ENCODE measurements at regions not wholly inside any gene's neighbourhood (a gene's known extent, or its start where the extent isn't known, plus 50 kb on each side); places are given as distances from the start of the nearest gene placed in this dataset.
"Not testable (repeated sequence)": the region's sequence is repeated elsewhere in the genome, so short reads cannot be mapped to it uniquely, and the experiment has no call there.

DNA sequence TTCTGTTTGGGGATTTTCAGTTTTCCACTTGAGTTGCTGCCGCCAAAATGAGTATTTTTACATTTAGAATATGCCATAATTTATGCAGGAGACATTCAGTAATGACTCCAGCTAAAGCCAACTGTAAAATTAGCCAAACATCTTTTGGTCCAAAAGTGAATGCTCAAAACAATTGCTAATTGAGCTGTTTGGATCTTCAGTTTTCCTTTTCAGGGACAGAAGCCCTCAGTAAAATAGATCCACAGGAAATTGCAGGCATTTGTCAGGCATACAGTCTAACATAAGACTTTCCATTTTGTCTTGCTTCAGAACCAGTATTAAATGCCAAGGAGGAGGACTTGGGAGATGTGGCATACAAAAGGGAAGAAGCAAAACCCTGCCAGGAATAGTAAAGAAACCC, 524.8 kb upstream of the API5 start:
- Histone ChIP-seq H2AFZ (ENCODE audit: low read length) (no peak overlapping the region), H3K36me3 (replicated peaks in 1 of 2; ENCODE audit: control insufficient read depth in 1 of 2, insufficient read depth in 2 of 2, low read length in 2 of 2) (no peaks in the 10 kb centered on the region), H3K79me2 (ENCODE audit: insufficient read depth, low read length) (no peaks in the 10 kb centered on the region), H3K27me3 (ENCODE audit: control insufficient read depth in 1 of 2, insufficient read depth in 2 of 2, low read length in 2 of 2) (no peaks in the 10 kb centered on the region), H3K9me3 (ENCODE audit: low read length) (no peaks in the 10 kb centered on the region), H3K9ac (ENCODE audit: insufficient read depth, low read depth, low read length) (no peak overlapping the region), H4K20me1 (ENCODE audit: insufficient read depth, low read length) (no peaks in the 10 kb centered on the region), H3K27ac (ENCODE audit: extremely low read length, insufficient read depth, low read length) (no peak overlapping the region), H3K4me2 (ENCODE audit: low read depth, low read length) (no peak overlapping the region), H3K4me3 (replicated peaks in 1 of 3; ENCODE audit: insufficient read depth in 1 of 3, low read depth in 2 of 3, low read length in 3 of 3) (no peak overlapping the region), H3K4me1 (ENCODE audit: insufficient read depth, low read length) (no peaks in the 10 kb centered on the region)
- in situ Hi-C loops (cut with HindIII; ENCODE audit: extremely low pct_ligation_motif_present, low pct_unique_long_range_greater_than_20kb) = no loop called here
- BruUV-seq (replicated peaks) = no TSS peak
- intact Hi-C loops (cut with micrococcal nuclease; ENCODE audit: unreplicated experiment) = no loop called here
- FAIRE-seq = no peak
- ChIA-PET CTCF (ENCODE audit: low intra/inter-chr PET ratio, low total read pairs) (no interaction called here), POLR2A (no interaction called here)
- no peak for ATAC-seq
- WGBS (ENCODE audit: low lambda C conversion rate) = 5% methylated on average over 1 of the region's 1 CpG
- TF ChIP-seq JARID2 (CRISPR knock-in tag; IDR thresholded peaks at IDR 0.05; ENCODE audit: insufficient replicate concordance) (no peak), SUZ12 (IDR thresholded peaks at IDR 0.05; ENCODE audit: low read depth, low read length) (no peak), KMT2B (CRISPR knock-in tag; IDR thresholded peaks at IDR 0.05) (no peak), ZNF709 (CRISPR knock-in tag; IDR thresholded peaks at IDR 0.05) (no peak)
- TF ChIP-seq, protein P1, sequence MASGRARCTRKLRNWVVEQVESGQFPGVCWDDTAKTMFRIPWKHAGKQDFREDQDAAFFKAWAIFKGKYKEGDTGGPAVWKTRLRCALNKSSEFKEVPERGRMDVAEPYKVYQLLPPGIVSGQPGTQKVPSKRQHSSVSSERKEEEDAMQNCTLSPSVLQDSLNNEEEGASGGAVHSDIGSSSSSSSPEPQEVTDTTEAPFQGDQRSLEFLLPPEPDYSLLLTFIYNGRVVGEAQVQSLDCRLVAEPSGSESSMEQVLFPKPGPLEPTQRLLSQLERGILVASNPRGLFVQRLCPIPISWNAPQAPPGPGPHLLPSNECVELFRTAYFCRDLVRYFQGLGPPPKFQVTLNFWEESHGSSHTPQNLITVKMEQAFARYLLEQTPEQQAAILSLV (CRISPR knock-in tag; IDR thresholded peaks at IDR 0.05; ENCODE audit: borderline replicate concordance) = no peak
- DNase-seq (ENCODE audit: low spot score) = no peak

DNA sequence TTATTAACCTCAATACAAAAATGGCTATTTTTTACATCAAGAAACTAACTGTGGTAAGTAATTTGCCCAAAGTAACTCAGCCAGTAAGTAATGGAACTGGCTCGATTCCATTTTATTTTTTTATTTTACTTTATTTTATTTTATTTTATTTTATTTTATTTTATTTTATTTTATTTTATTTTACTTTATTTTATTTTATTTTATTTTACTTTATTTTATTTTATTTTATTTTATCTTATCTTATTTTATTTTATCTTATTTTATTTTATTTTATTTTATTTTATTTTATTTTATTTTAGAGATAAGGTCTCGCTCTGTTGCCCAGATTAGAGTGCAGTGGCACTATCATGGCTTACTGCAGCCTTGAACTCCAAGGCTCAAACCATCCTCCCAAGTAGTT, 516.3 kb upstream of the API5 start:
- CTCF ChIA-PET (ENCODE audit: low intra/inter-chr PET ratio, low total read pairs); H3K9ac ChIP-seq (ENCODE audit: insufficient read depth, low read depth, low read length); BruUV-seq (replicated peaks); ATAC-seq; H2AFZ ChIP-seq (ENCODE audit: low read length); H3K4me1 ChIP-seq (ENCODE audit: insufficient read depth, low read length); H3K27ac ChIP-seq (ENCODE audit: extremely low read length, insufficient read depth, low read length); FAIRE-seq; H3K79me2 ChIP-seq (ENCODE audit: insufficient read depth, low read length); H4K20me1 ChIP-seq (ENCODE audit: insufficient read depth, low read length); DNase-seq (ENCODE audit: low spot score); POLR2A ChIA-PET; H3K36me3 ChIP-seq (replicated peaks in 1 of 2; ENCODE audit: control insufficient read depth in 1 of 2, insufficient read depth in 2 of 2, low read length in 2 of 2); in situ Hi-C loops (cut with HindIII; ENCODE audit: extremely low pct_ligation_motif_present, low pct_unique_long_range_greater_than_20kb); H3K9me3 ChIP-seq (ENCODE audit: low read length); H3K4me3 ChIP-seq (replicated peaks in 1 of 3; ENCODE audit: insufficient read depth in 1 of 3, low read depth in 2 of 3, low read length in 3 of 3); H3K27me3 ChIP-seq (ENCODE audit: control insufficient read depth in 1 of 2, insufficient read depth in 2 of 2, low read length in 2 of 2); intact Hi-C loops (cut with micrococcal nuclease; ENCODE audit: unreplicated experiment); H3K4me2 ChIP-seq (ENCODE audit: low read depth, low read length): not testable (repeated sequence)
- WGBS (ENCODE audit: low lambda C conversion rate) = 42% methylated on average over 2 of the region's 2 CpGs
